ENCODE measurements at regions not wholly inside any gene's neighbourhood (a gene's known extent, or its start where the extent isn't known, plus 50 kb on each side); places are given as distances from the start of the nearest gene placed in this dataset.
A peak's percentile ranks its signal among the peaks of the same experiment; 100 is the strongest.
"Not testable (repeated sequence)": the region's sequence is repeated elsewhere in the genome, so short reads cannot be mapped to it uniquely, and the experiment has no call there.

DNA sequence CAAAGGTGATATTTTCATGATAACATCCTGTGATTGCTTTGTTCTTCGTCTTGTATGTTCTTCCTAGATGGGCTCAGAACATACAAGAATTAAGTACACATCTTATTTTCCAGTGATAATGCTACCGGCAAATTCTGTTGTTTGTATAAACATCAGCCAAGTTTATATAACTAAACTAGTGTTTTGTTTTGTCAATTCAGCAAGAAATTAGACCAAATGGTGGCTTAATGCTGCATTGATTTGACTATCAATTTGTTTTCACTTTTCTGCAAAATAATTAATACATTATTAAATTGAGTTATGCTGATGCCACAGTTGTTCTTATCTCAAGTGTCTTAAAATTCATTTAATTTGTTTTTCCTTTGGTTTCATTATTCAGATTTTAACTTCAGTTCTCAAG is 177.7 kb downstream of the OR4F29 start:
- H3K4me3 ChIP-seq (ENCODE audit: low read depth, low read length); DNase-seq (ENCODE audit: low read depth); CTCF ChIA-PET; H3K36me3 ChIP-seq (ENCODE audit: control insufficient read depth, insufficient read depth, low read length); H3K27me3 ChIP-seq (ENCODE audit: control insufficient read depth, insufficient read depth, low read length); POLR2A ChIA-PET: not testable (repeated sequence)

GRCh38 chr1:267815-268214 is 183.7 kb downstream of the OR4F29 start:
- CTCF ChIA-PET; H3K4me3 ChIP-seq (ENCODE audit: low read depth, low read length); POLR2A ChIA-PET; H3K36me3 ChIP-seq (ENCODE audit: control insufficient read depth, insufficient read depth, low read length); DNase-seq (ENCODE audit: low read depth); H3K27me3 ChIP-seq (ENCODE audit: control insufficient read depth, insufficient read depth, low read length): not testable (repeated sequence)
- TF ChIP-seq CTCF (IDR thresholded peaks at IDR 0.05; ENCODE audit: insufficient read depth, low read depth, low read length) = peak; percentile 50
